SK-N-SH (cell line): ENCODE measurements at regions not wholly inside any gene's neighbourhood (a gene's known extent, or its start where the extent isn't known, plus 50 kb on each side); places are given as distances from the start of the nearest gene placed in this dataset.

Experiments
- CTCF ChIP-seq: fragments of 200-600 bp; sonication (generic); IDR thresholded peaks from 2 replicates; pipeline ENCODE4 v1.6.1; 2017; ENCODE audit warnings: antibody characterized with exemption, mild to moderate bottlenecking, moderate library complexity
- ELF1 ChIP-seq: IDR thresholded peaks from 2 replicates; pipeline ENCODE4 v1.4.0; 2012
- POLR2AphosphoS5 ChIP-seq: IDR thresholded peaks from 2 replicates; pipeline ENCODE4 v1.6.1; 2012; ENCODE audit warnings: low read depth, low read length
- SIN3A ChIP-seq: IDR thresholded peaks from 2 replicates; pipeline ENCODE4 v1.6.1; 2012; ENCODE audit warnings: low read depth, mild to moderate bottlenecking, low read length, moderate library complexity, borderline replicate concordance

GRCh38 chr12:124217508-124218242, 77.2 kb upstream of the RFLNA start:
- TF ChIP-seq ELF1 (no peak), SIN3A (no peak), POLR2AphosphoS5 (no peak), CTCF (no peak)
